H1 (cell line): ENCODE measurements at regions not wholly inside any gene's neighbourhood (a gene's known extent, or its start where the extent isn't known, plus 50 kb on each side); places are given as distances from the start of the nearest gene placed in this dataset.

Experiments used
- ATF3 ChIP-seq: IDR thresholded peaks from 2 replicates; pipeline ENCODE4 v1.6.1; 2011; ENCODE audit warnings: low read depth, mild to moderate bottlenecking, low read length; ENCODE audit not compliant: insufficient read depth
- CHD7 ChIP-seq: fragments of 300-600 bp; sonication (generic); IDR thresholded peaks from 2 replicates; pipeline ENCODE4 v1.7.1; 2012; ENCODE audit warnings: low read length, moderate library complexity, mild to moderate bottlenecking, inconsistent platforms; ENCODE audit not compliant: insufficient replicate concordance
- EP300 ChIP-seq, 2 experiments: IDR thresholded peaks; 1 replicate in 1 of 2; 2 replicates in 1 of 2; pipeline ENCODE4 v1.6.1; 2011 to 2012; ENCODE audit warnings: low read depth in 2 of 2, low read length in 2 of 2, mild to moderate bottlenecking in 2 of 2, borderline replicate concordance in 1 of 2, inconsistent platforms in 1 of 2, moderate library complexity in 1 of 2
- EZH2 ChIP-seq: fragments of 200-600 bp; sonication (generic); IDR thresholded peaks from 2 replicates; pipeline ENCODE4 v1.7.1; 2012; ENCODE audit warnings: low read depth, mild to moderate bottlenecking, moderate library complexity, low read length, inconsistent platforms; ENCODE audit not compliant: severe bottlenecking
- JUND ChIP-seq: IDR thresholded peaks from 2 replicates; pipeline ENCODE4 v1.6.1; 2011; ENCODE audit warnings: mild to moderate bottlenecking, improper control_type of control experiment, low read length
- SIN3A ChIP-seq, 2 experiments: IDR thresholded peaks in 1 of 2; conservative IDR thresholded peaks in 1 of 2; 2 replicates each; pipeline ENCODE4 v1.6.1; 2011 to 2012; ENCODE audit warnings: low read length in 2 of 2, improper control_type of control experiment in 1 of 2, low read depth in 1 of 2, mild to moderate bottlenecking in 1 of 2
- SP1 ChIP-seq: IDR thresholded peaks from 2 replicates; pipeline ENCODE4 v1.6.1; 2011; ENCODE audit warnings: low read depth, low read length
- SUZ12 ChIP-seq: fragments of 200-600 bp; sonication (generic); IDR thresholded peaks from 2 replicates; pipeline ENCODE4 v1.6.1; 2012; ENCODE audit warnings: mild to moderate bottlenecking, inconsistent platforms, low read length, moderate library complexity, mixed read lengths
- TBP ChIP-seq: IDR thresholded peaks from 2 replicates; pipeline ENCODE4 v1.6.1; 2011; ENCODE audit warnings: low read depth, low read length, improper control_type of control experiment
- YY1 ChIP-seq: IDR thresholded peaks from 2 replicates; pipeline ENCODE4 v1.6.1; 2011; ENCODE audit warnings: low read depth, mild to moderate bottlenecking, low read length
- ZNF274 ChIP-seq: IDR thresholded peaks from 2 replicates; pipeline ENCODE4 v1.7.0; 2012; ENCODE audit warnings: low read length, borderline replicate concordance; ENCODE audit errors: extremely low read depth

- TF ChIP-seq CHD7 (no peak), YY1 (no peak), SIN3A (conservative IDR thresholded peaks at IDR 0.05 in 1 of 2, IDR thresholded peaks at IDR 0.05 in 1 of 2; ENCODE audit: low read depth in 1 of 2, low read length in 2 of 2) (no peak), JUND (no peak), EZH2 (no peak), SUZ12 (no peak), EP300 (IDR thresholded peaks at IDR 0.05; ENCODE audit: borderline replicate concordance in 1 of 2, low read depth in 2 of 2, low read length in 2 of 2) (no peak), SP1 (no peak), ZNF274 (no peak), ATF3 (no peak), TBP (no peak)
- TF ChIP-seq, all 59 proteins: peak for 0
These were observed 165.7 kb upstream of the PLSCR5 start (continued) for GRCh38 chr3:146770881-146771280.
